Retinal pigment epithelial cell (primary cell): ENCODE measurements at regions not wholly inside any gene's neighbourhood (a gene's known extent, or its start where the extent isn't known, plus 50 kb on each side); places are given as distances from the start of the nearest gene placed in this dataset.

Source experiments
- DNase-seq: peaks from one replicate; pipeline ENCODE4 v3.0.0-alpha.2; 2010; ENCODE audit warnings: low read depth
- H3K4me3 ChIP-seq: 2 replicates; pipeline ENCODE4 v1.5.1; 2011; ENCODE audit warnings: mild to moderate bottlenecking, low read length, control low read depth, moderate library complexity
- CTCF ChIP-seq: conservative IDR thresholded peaks from 2 replicates; pipeline ENCODE4 v1.5.1; 2011; ENCODE audit warnings: low read depth, low read length, control low read depth, inconsistent platforms

- DNase-seq, result peak; percentile 60
- no peak overlapping the region for H3K4me3 ChIP-seq
- TF ChIP-seq CTCF, result no peak
Measured at GRCh38 chr1:115179397-115180079, 90.2 kb upstream of the TSPAN2 start.

GRCh38 chr1:115176189-115176588 lies 86.9 kb upstream of the TSPAN2 start:
- H3K4me3 ChIP-seq, result no peak overlapping the region
- no peak for TF ChIP-seq CTCF
- DNase-seq, result no peak

- no peak overlapping the region for H3K4me3 ChIP-seq
- no peak for TF ChIP-seq CTCF
- DNase-seq, result no peak
Measured at GRCh38 chr1:115175596-115175995, 86.3 kb upstream of the TSPAN2 start.

GRCh38 chr1:115173151-115173550 lies 83.8 kb upstream of the TSPAN2 start:
- no peak for DNase-seq
- no peak overlapping the region for H3K4me3 ChIP-seq
- no peak for TF ChIP-seq CTCF

- no peak overlapping the region for H3K4me3 ChIP-seq
- DNase-seq, result no peak
- no peak for TF ChIP-seq CTCF
Measured at GRCh38 chr1:115172270-115172669, 83.0 kb upstream of the TSPAN2 start.

- no peak for TF ChIP-seq CTCF
- no peak overlapping the region for H3K4me3 ChIP-seq
- DNase-seq, result no peak
Measured at GRCh38 chr1:115170961-115171392, 81.7 kb upstream of the TSPAN2 start.

GRCh38 chr1:115170377-115170776 lies 81.1 kb upstream of the TSPAN2 start:
- TF ChIP-seq CTCF, result no peak
- no peak overlapping the region for H3K4me3 ChIP-seq
- DNase-seq, result no peak
